ENCODE measurements at regions not wholly inside any gene's neighbourhood (a gene's known extent, or its start where the extent isn't known, plus 50 kb on each side); places are given as distances from the start of the nearest gene placed in this dataset.

- DNase-seq = no peak
Measured at GRCh38 chr2:9156483-9156882, 50.1 kb upstream of the ASAP2 start.

- DNase-seq = no peak
Measured at GRCh38 chr2:9154061-9154460, 52.6 kb upstream of the ASAP2 start.

- no peak for DNase-seq
Measured at GRCh38 chr2:9153643-9153980, 53.0 kb upstream of the ASAP2 start.

- DNase-seq = no peak
Measured at GRCh38 chr2:9152975-9153642, 53.5 kb upstream of the ASAP2 start.

- no peak for DNase-seq
Measured at GRCh38 chr2:9150906-9151305, 55.7 kb upstream of the ASAP2 start.

- no peak for DNase-seq
Measured at GRCh38 chr2:9150568-9150900, 56.1 kb upstream of the ASAP2 start.

GRCh38 chr2:9149726-9150567 lies 56.7 kb upstream of the ASAP2 start:
- DNase-seq = no peak

- no peak for DNase-seq
Measured at GRCh38 chr2:9149388-9149660, 57.3 kb upstream of the ASAP2 start.

- no peak for DNase-seq
Measured at GRCh38 chr2:9146646-9147045, 60.0 kb upstream of the ASAP2 start.

- no peak for DNase-seq
Measured at GRCh38 chr2:9145752-9146430, 60.7 kb upstream of the ASAP2 start.

- DNase-seq = no peak
Measured at GRCh38 chr2:9145109-9145751, 61.4 kb upstream of the ASAP2 start.

- DNase-seq = no peak
Measured at GRCh38 chr2:9144617-9145016, 62.0 kb upstream of the ASAP2 start.

- DNase-seq = no peak
Measured at GRCh38 chr2:9144046-9144445, 62.6 kb upstream of the ASAP2 start.

- DNase-seq = no peak
Measured at GRCh38 chr2:9143264-9143815, 63.3 kb upstream of the ASAP2 start.

- peak; percentile 84 for DNase-seq
Measured at GRCh38 chr2:9142551-9143263, 63.9 kb upstream of the ASAP2 start.

- DNase-seq = no peak
Measured at GRCh38 chr2:9141706-9142460, 64.7 kb upstream of the ASAP2 start.

- DNase-seq = no peak
Measured at GRCh38 chr2:9141091-9141667, 65.4 kb upstream of the ASAP2 start.

GRCh38 chr2:9140645-9141044 lies 66.0 kb upstream of the ASAP2 start:
- no peak for DNase-seq

- DNase-seq = peak; percentile 65
Measured at GRCh38 chr2:9139491-9140443, 66.8 kb upstream of the ASAP2 start.

GRCh38 chr2:9137379-9138150 lies 69.0 kb upstream of the ASAP2 start:
- DNase-seq = no peak
